H9 (cell line): ENCODE measurements at regions not wholly inside any gene's neighbourhood (a gene's known extent, or its start where the extent isn't known, plus 50 kb on each side); places are given as distances from the start of the nearest gene placed in this dataset.

ENCODE experiments used
- DNase-seq: peaks from one replicate; pipeline ENCODE4 v3.0.0-alpha.2; 2017
- H2AFZ ChIP-seq: one replicate; pipeline ENCODE4 v1.6.1; 2013; ENCODE audit warnings: mild to moderate bottlenecking, low read length, control low read depth, moderate library complexity
- H2AK5ac ChIP-seq: 2 replicates; pipeline ENCODE4 v1.6.1; 2013; ENCODE audit warnings: low read length, control low read depth, mixed read lengths; ENCODE audit not compliant: insufficient read length
- H2BK120ac ChIP-seq: one replicate; pipeline ENCODE4 v1.6.1; 2013; ENCODE audit warnings: low read depth, mild to moderate bottlenecking, low read length, control low read depth, inconsistent platforms; ENCODE audit not compliant: poor library complexity, severe bottlenecking
- H2BK12ac ChIP-seq: 2 replicates; pipeline ENCODE4 v1.6.1; 2013; ENCODE audit warnings: low read length, control low read depth, mixed read lengths, low read depth; ENCODE audit not compliant: insufficient read length
- H2BK15ac ChIP-seq: 2 replicates; pipeline ENCODE4 v1.6.1; 2013; ENCODE audit warnings: low read depth, low read length, control low read depth
- H2BK20ac ChIP-seq: one replicate; pipeline ENCODE4 v1.6.1; 2013; ENCODE audit warnings: low read depth, mild to moderate bottlenecking, low read length, control low read depth, inconsistent platforms; ENCODE audit not compliant: poor library complexity, severe bottlenecking
- H2BK5ac ChIP-seq: 2 replicates; pipeline ENCODE4 v1.6.1; 2013; ENCODE audit warnings: low read length, control low read depth, mixed read lengths; ENCODE audit not compliant: insufficient read length
- H3K14ac ChIP-seq: 2 replicates; pipeline ENCODE4 v1.6.1; 2013; ENCODE audit warnings: low read length, control low read depth; ENCODE audit not compliant: insufficient read depth
- H3K18ac ChIP-seq: 2 replicates; pipeline ENCODE4 v1.6.1; 2013; ENCODE audit warnings: low read depth, mild to moderate bottlenecking, mixed read lengths, low read length, control low read depth; ENCODE audit not compliant: insufficient read length
- H3K23ac ChIP-seq: 2 replicates; pipeline ENCODE4 v1.6.1; 2013; ENCODE audit warnings: low read length, control low read depth, mixed read lengths, low read depth; ENCODE audit not compliant: insufficient read length
- H3K23me2 ChIP-seq: 2 replicates; pipeline ENCODE4 v1.6.1; 2013; ENCODE audit warnings: low read depth, mild to moderate bottlenecking, mixed read lengths, low read length, control low read depth; ENCODE audit not compliant: insufficient read length, poor library complexity, severe bottlenecking
- H3K27ac ChIP-seq: 2 replicates; pipeline ENCODE4 v1.5.1; 2013; ENCODE audit warnings: low read length, control low read depth, mixed read lengths, low read depth; ENCODE audit not compliant: insufficient read length
- H3K27me3 ChIP-seq: 2 replicates; pipeline ENCODE4 v1.6.1; 2013; ENCODE audit warnings: low read length, control low read depth, inconsistent platforms; ENCODE audit not compliant: insufficient read depth
- H3K4ac ChIP-seq: 2 replicates; pipeline ENCODE4 v1.6.1; 2013; ENCODE audit warnings: low read depth, mild to moderate bottlenecking, control low read depth, inconsistent platforms, low read length, moderate library complexity
- H3K4me1 ChIP-seq: 2 replicates; pipeline ENCODE4 v1.6.1; 2013; ENCODE audit warnings: low read length, control low read depth, inconsistent platforms; ENCODE audit not compliant: insufficient read depth
- H3K4me2 ChIP-seq: 2 replicates; pipeline ENCODE4 v1.6.1; 2013; ENCODE audit warnings: low read length, control low read depth, mixed read lengths; ENCODE audit not compliant: insufficient read length, insufficient read depth
- H3K56ac ChIP-seq: 2 replicates; pipeline ENCODE4 v1.6.1; 2013; ENCODE audit warnings: low read depth, mild to moderate bottlenecking, mixed read lengths, low read length, control low read depth; ENCODE audit not compliant: insufficient read length
- H3K79me1 ChIP-seq: 2 replicates; pipeline ENCODE4 v1.6.1; 2013; ENCODE audit warnings: low read depth, mild to moderate bottlenecking, moderate library complexity, low read length, control low read depth, inconsistent platforms; ENCODE audit not compliant: insufficient read depth, poor library complexity, severe bottlenecking
- H3K79me2 ChIP-seq: 2 replicates; pipeline ENCODE4 v1.6.1; 2013; ENCODE audit warnings: low read length, control low read depth, inconsistent platforms; ENCODE audit not compliant: insufficient read depth
- H3K9ac ChIP-seq: 2 replicates; pipeline ENCODE4 v1.6.1; 2013; ENCODE audit warnings: low read length, control low read depth, mixed read lengths; ENCODE audit not compliant: insufficient read length; ENCODE audit errors: extremely low read depth
- H3K9me3 ChIP-seq: one replicate; pipeline ENCODE4 v1.6.1; 2013; ENCODE audit warnings: low read depth, low read length, inconsistent platforms; ENCODE audit not compliant: control insufficient read depth
- H3T11ph ChIP-seq: one replicate; pipeline ENCODE4 v1.6.1; 2013; ENCODE audit warnings: mild to moderate bottlenecking, low read length, control low read depth, inconsistent platforms
- H4K20me1 ChIP-seq: one replicate; pipeline ENCODE4 v1.6.1; 2013; ENCODE audit not compliant: control insufficient read depth, insufficient read length, insufficient read depth
- H4K5ac ChIP-seq: 2 replicates; pipeline ENCODE4 v1.6.1; 2013; ENCODE audit warnings: low read depth, mild to moderate bottlenecking, mixed read lengths, low read length, control low read depth; ENCODE audit not compliant: insufficient read length
- H4K8ac ChIP-seq: replicated peaks from 2 replicates; pipeline ENCODE4 v1.6.1; 2013; ENCODE audit warnings: low read length, control low read depth, mixed read lengths, low read depth; ENCODE audit not compliant: insufficient read length
- H4K91ac ChIP-seq: 2 replicates; pipeline ENCODE4 v1.6.1; 2013; ENCODE audit warnings: low read depth, mild to moderate bottlenecking, moderate library complexity, mixed read lengths, low read length, control low read depth; ENCODE audit not compliant: insufficient read length
- H3K27ac Mint-ChIP-seq, 3 experiments: 2 replicates in 2 of 3; 3 replicates in 1 of 3; pipeline ENCODE4 v1.8.0; 2020 to 2021; ENCODE audit warnings: mixed read lengths in 3 of 3, mild to moderate bottlenecking in 1 of 3, moderate library complexity in 1 of 3
- H3K27me3 Mint-ChIP-seq: 2 replicates; pipeline ENCODE4 v1.8.0; 2021; ENCODE audit warnings: low read depth, mild to moderate bottlenecking, moderate library complexity, mixed read lengths
- H3K36me3 Mint-ChIP-seq, 3 experiments: 2 replicates in 2 of 3; 3 replicates in 1 of 3; pipeline ENCODE4 v1.8.0; 2020 to 2021; ENCODE audit warnings: low read depth in 3 of 3, mixed read lengths in 3 of 3; ENCODE audit not compliant: insufficient read depth in 1 of 3
- H3K4me1 Mint-ChIP-seq, 2 experiments: 2 replicates each; pipeline ENCODE4 v1.8.0; 2020; ENCODE audit warnings: mixed read lengths in 2 of 2
- H3K4me3 Mint-ChIP-seq, 2 experiments: 2 replicates in 1 of 2; 3 replicates in 1 of 2; pipeline ENCODE4 v1.8.0; 2020 to 2021; ENCODE audit warnings: mild to moderate bottlenecking in 2 of 2, mixed read lengths in 2 of 2, moderate library complexity in 1 of 2
- H3K9me3 Mint-ChIP-seq, 2 experiments: 2 replicates in 1 of 2; 3 replicates in 1 of 2; pipeline ENCODE4 v1.8.0; 2020; ENCODE audit warnings: mild to moderate bottlenecking in 2 of 2, mixed read lengths in 2 of 2, moderate library complexity in 1 of 2
- WGBS: extraction: QIAGEN DNeasy Blood & Tissue Kit; methylation state at CpG from one replicate; pipeline ENCODE4 v1.1.7; 2013; ENCODE audit warnings: missing lambda C conversion rate, low lambda C conversion rate, mixed read lengths; ENCODE audit not compliant: insufficient read length; ENCODE audit errors: extremely low coverage; 5-methylcytosine and 5-hydroxymethylcytosine counted together
- TF ChIP-seq, protein P1 (sequence below): fragments of 200-600 bp; sonication (generic); conservative IDR thresholded peaks from 3 replicates; pipeline ENCODE4 v1.8.0; 2021; ENCODE audit warnings: antibody characterized with exemption, mild to moderate bottlenecking

DNA sequence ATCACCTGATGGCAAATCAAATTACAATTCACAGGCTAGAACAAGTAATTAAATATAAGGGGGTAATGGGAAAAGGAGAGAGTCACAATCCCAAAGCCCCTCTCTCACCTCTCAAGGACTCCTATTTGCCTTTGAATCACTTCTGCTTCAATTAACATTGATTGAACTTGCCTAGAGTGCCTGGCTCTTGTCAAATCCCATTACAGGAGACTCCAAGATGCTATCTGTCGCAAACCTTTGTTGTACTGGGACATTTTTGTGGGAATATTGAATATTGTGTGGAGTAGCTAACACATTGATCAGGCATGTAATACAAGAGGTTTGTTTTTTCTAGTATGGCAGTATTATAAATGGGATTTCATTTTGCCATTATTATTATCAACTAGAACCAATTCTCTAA is 412.8 kb upstream of the AZI2 start:
- Mint-ChIP-seq H3K9me3 (no peaks in the 10 kb centered on the region), H3K4me3 (no peak overlapping the region), H3K4me1 (peaks cover 12 to 13% of the 10 kb centered on the region in 2 experiments), H3K36me3 (no peaks in the 10 kb centered on the region), H3K27me3 (no peaks in the 10 kb centered on the region), H3K27ac (no peak overlapping the region)
- no peak overlapping the region for H3K4me2 ChIP-seq
- H2BK15ac ChIP-seq = no peak overlapping the region
- no peaks in the 10 kb centered on the region for H3K79me2 ChIP-seq
- WGBS = no CpG with 5 or more reads among the region's 1 CpG
- no peak overlapping the region for H2BK12ac ChIP-seq
- H2BK5ac ChIP-seq = no peak overlapping the region
- no peak overlapping the region for H4K8ac ChIP-seq
- no peaks in the 10 kb centered on the region for H3K23me2 ChIP-seq
- H3K9ac ChIP-seq = no peak overlapping the region
- H3K18ac ChIP-seq = no peak overlapping the region
- H4K5ac ChIP-seq = no peak overlapping the region
- TF ChIP-seq, protein P1, sequence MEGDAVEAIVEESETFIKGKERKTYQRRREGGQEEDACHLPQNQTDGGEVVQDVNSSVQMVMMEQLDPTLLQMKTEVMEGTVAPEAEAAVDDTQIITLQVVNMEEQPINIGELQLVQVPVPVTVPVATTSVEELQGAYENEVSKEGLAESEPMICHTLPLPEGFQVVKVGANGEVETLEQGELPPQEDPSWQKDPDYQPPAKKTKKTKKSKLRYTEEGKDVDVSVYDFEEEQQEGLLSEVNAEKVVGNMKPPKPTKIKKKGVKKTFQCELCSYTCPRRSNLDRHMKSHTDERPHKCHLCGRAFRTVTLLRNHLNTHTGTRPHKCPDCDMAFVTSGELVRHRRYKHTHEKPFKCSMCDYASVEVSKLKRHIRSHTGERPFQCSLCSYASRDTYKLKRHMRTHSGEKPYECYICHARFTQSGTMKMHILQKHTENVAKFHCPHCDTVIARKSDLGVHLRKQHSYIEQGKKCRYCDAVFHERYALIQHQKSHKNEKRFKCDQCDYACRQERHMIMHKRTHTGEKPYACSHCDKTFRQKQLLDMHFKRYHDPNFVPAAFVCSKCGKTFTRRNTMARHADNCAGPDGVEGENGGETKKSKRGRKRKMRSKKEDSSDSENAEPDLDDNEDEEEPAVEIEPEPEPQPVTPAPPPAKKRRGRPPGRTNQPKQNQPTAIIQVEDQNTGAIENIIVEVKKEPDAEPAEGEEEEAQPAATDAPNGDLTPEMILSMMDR = no peak
- H4K20me1 ChIP-seq = no peaks in the 10 kb centered on the region
- H2BK120ac ChIP-seq = no peak overlapping the region
- H2BK20ac ChIP-seq = no peak overlapping the region
- H3K79me1 ChIP-seq = no peaks in the 10 kb centered on the region
- H2AFZ ChIP-seq = no peak overlapping the region
- DNase-seq = no peak
- no peaks in the 10 kb centered on the region for H3K27me3 ChIP-seq
- H3T11ph ChIP-seq = no peak overlapping the region
- no peak overlapping the region for H4K91ac ChIP-seq
- H3K27ac ChIP-seq = no peak overlapping the region
- no peak overlapping the region for H3K14ac ChIP-seq
- H3K9me3 ChIP-seq = no peaks in the 10 kb centered on the region
- H3K4ac ChIP-seq = no peak overlapping the region
- no peak overlapping the region for H3K56ac ChIP-seq
- no peak overlapping the region for H3K23ac ChIP-seq
- H3K4me1 ChIP-seq = no peaks in the 10 kb centered on the region
- H2AK5ac ChIP-seq = no peak overlapping the region
